ENCODE measurements at regions not wholly inside any gene's neighbourhood (a gene's known extent, or its start where the extent isn't known, plus 50 kb on each side); places are given as distances from the start of the nearest gene placed in this dataset.

DNA sequence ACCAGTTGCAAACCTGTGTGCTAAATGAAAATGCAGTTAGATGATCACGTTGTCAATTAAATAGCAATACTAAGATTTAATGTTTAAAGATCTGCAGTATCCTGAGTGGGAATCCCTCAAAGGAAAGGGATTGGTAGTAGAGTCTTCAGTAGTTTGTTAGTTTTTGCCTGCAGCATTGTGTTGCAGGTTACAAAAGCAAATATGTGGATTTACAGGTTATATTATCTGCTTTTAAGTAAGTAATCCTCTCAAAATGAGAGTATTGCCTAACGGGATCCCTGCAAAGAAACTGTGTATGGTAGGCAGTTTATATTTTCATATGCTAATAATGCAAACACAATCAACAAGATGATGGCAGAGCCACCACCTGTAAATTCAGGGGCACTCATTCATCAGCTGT lies 72.2 kb upstream of the OSBPL8 start:
- H3K27ac ChIP-seq (ENCODE audit: low read depth, low read length), result no peak overlapping the region
- H3K9ac ChIP-seq (ENCODE audit: low read length), result no peak overlapping the region
- no peak overlapping the region for H2AFZ ChIP-seq (ENCODE audit: low read depth, low read length, poor library complexity, severe bottlenecking)
- H3K4me3 ChIP-seq (replicated peaks in 1 of 2; ENCODE audit: low read depth in 1 of 2, low read length in 2 of 2), result no peak overlapping the region
- no peak overlapping the region for H3K4me2 ChIP-seq (ENCODE audit: low read length)
- DNase-seq (ENCODE audit: low read depth, low spot score) (no peak), ATAC-seq (no peak)
- no peaks in the 10 kb centered on the region for H3K79me2 ChIP-seq (ENCODE audit: insufficient read depth, low read length)
- H3K36me3 ChIP-seq (ENCODE audit: control insufficient read depth in 1 of 2, insufficient read depth in 2 of 2, low read length in 2 of 2), result no peaks in the 10 kb centered on the region
- peaks cover 0 to 9% of the 10 kb centered on the region in 2 experiments; a peak in 2 of 4 replicates for H3K4me1 ChIP-seq (ENCODE audit: control insufficient read depth in 1 of 2, insufficient read depth in 2 of 2, low read length in 2 of 2)
- H3K9me2 ChIP-seq (ENCODE audit: insufficient read depth), result no peaks in the 10 kb centered on the region
- intact Hi-C loops (cut with micrococcal nuclease), result no loop called here
- CTCF ChIA-PET, result no interaction called here
- no peaks in the 10 kb centered on the region for H4K20me1 ChIP-seq (ENCODE audit: insufficient read depth)
- no peaks in the 10 kb centered on the region for H3K9me3 ChIP-seq (ENCODE audit: control insufficient read depth in 1 of 2, insufficient read depth in 1 of 2, low read depth in 1 of 2, low read length in 2 of 2)
- no TSS peak for BruUV-seq (replicated peaks)
- POLR2A ChIA-PET, result no interaction called here
- TF ChIP-seq POLR2A (IDR thresholded peaks at IDR 0.05; ENCODE audit: borderline replicate concordance, extremely low read depth, insufficient read depth, insufficient read length) (no peak), ZBTB33 (IDR thresholded peaks at IDR 0.05; ENCODE audit: extremely low read depth, insufficient replicate concordance, low read length) (no peak), CEBPB (IDR thresholded peaks at IDR 0.05; ENCODE audit: low read depth) (no peak), JUND (IDR thresholded peaks at IDR 0.05) (no peak), FOSL1 (IDR thresholded peaks at IDR 0.05; ENCODE audit: low read depth) (no peak), POLR2AphosphoS5 (IDR thresholded peaks at IDR 0.05; ENCODE audit: low read depth, low read length) (no peak), SRF (IDR thresholded peaks at IDR 0.05; ENCODE audit: low read depth) (no peak), SIN3A (IDR thresholded peaks at IDR 0.05; ENCODE audit: low read depth) (no peak), ATF3 (IDR thresholded peaks at IDR 0.05) (no peak), CBX3 (IDR thresholded peaks at IDR 0.05; ENCODE audit: low read depth) (no peak), SP1 (IDR thresholded peaks at IDR 0.05; ENCODE audit: low read depth) (no peak), EGR1 (IDR thresholded peaks at IDR 0.05; ENCODE audit: low read depth) (no peak), ZNF274 (IDR thresholded peaks at IDR 0.05; ENCODE audit: low read depth, low read length) (no peak), EZH2phosphoT487 (IDR thresholded peaks at IDR 0.05; ENCODE audit: borderline replicate concordance) (no peak), REST (IDR thresholded peaks at IDR 0.05; ENCODE audit: low read depth) (no peak), MAX (IDR thresholded peaks at IDR 0.05) (no peak)
- TF ChIP-seq, protein P1, sequence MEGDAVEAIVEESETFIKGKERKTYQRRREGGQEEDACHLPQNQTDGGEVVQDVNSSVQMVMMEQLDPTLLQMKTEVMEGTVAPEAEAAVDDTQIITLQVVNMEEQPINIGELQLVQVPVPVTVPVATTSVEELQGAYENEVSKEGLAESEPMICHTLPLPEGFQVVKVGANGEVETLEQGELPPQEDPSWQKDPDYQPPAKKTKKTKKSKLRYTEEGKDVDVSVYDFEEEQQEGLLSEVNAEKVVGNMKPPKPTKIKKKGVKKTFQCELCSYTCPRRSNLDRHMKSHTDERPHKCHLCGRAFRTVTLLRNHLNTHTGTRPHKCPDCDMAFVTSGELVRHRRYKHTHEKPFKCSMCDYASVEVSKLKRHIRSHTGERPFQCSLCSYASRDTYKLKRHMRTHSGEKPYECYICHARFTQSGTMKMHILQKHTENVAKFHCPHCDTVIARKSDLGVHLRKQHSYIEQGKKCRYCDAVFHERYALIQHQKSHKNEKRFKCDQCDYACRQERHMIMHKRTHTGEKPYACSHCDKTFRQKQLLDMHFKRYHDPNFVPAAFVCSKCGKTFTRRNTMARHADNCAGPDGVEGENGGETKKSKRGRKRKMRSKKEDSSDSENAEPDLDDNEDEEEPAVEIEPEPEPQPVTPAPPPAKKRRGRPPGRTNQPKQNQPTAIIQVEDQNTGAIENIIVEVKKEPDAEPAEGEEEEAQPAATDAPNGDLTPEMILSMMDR (IDR thresholded peaks at IDR 0.05 in 2 of 3, conservative IDR thresholded peaks at IDR 0.05 in 1 of 3; ENCODE audit: borderline replicate concordance in 1 of 3, insufficient read depth in 1 of 3, low read depth in 2 of 3, low read length in 2 of 3), result no peak
- RAD21 ChIA-PET (ENCODE audit: low non-redundant PET in 1 of 2, low total read pairs in 2 of 2, uncharacterized antibody in 2 of 2, unreplicated experiment in 2 of 2), result no interaction called here
- H3K27me3 ChIP-seq (ENCODE audit: insufficient read depth, low read length), result no peaks in the 10 kb centered on the region

Data from HCT116 (cell line).